ENCODE measurements at regions not wholly inside any gene's neighbourhood (a gene's known extent, or its start where the extent isn't known, plus 50 kb on each side); places are given as distances from the start of the nearest gene placed in this dataset.

- TF ChIP-seq CTCF (IDR thresholded peaks at IDR 0.05; ENCODE audit: low read depth, low read length, poor library complexity, severe bottlenecking) (no peak), EZH2phosphoT487 (IDR thresholded peaks at IDR 0.05; ENCODE audit: borderline replicate concordance, low read length) (no peak)
Observed at GRCh38 chr11:19480540-19480939, 232.1 kb upstream of the NAV2 start.
